ENCODE measurements at regions not wholly inside any gene's neighbourhood (a gene's known extent, or its start where the extent isn't known, plus 50 kb on each side); places are given as distances from the start of the nearest gene placed in this dataset.

DNA sequence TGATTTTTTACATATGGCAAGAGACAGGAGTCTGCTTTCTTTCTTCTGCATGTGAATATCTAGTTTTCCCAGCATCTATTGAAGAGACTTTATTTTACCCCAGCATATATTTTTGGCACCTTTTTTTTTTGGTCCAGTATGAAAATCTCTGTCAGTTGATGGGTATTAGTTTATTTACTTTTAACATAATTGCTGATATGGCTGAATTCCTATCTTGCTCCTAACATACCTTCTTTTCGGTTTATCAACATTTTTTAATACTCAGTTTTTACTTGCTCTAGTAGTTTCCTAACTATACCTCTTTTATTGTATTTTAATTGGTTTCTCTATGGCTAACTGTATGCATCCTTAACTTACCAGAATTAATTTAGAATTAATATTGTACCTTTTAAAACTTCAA lies 77.5 kb upstream of the PDE7B start:
- no peak for TF ChIP-seq POLR2A (IDR thresholded peaks at IDR 0.05)
- TF ChIP-seq, protein P1, sequence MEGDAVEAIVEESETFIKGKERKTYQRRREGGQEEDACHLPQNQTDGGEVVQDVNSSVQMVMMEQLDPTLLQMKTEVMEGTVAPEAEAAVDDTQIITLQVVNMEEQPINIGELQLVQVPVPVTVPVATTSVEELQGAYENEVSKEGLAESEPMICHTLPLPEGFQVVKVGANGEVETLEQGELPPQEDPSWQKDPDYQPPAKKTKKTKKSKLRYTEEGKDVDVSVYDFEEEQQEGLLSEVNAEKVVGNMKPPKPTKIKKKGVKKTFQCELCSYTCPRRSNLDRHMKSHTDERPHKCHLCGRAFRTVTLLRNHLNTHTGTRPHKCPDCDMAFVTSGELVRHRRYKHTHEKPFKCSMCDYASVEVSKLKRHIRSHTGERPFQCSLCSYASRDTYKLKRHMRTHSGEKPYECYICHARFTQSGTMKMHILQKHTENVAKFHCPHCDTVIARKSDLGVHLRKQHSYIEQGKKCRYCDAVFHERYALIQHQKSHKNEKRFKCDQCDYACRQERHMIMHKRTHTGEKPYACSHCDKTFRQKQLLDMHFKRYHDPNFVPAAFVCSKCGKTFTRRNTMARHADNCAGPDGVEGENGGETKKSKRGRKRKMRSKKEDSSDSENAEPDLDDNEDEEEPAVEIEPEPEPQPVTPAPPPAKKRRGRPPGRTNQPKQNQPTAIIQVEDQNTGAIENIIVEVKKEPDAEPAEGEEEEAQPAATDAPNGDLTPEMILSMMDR (IDR thresholded peaks at IDR 0.05) = no peak

Data from sigmoid colon (tissue), 3 donors.